Activated CD8-positive, alpha-beta T cell treated with anti-CD3 and anti-CD28 coated beads, Interleukin-2, amount 10 ng/mL, durations not matched to agents 7 days and 5 days (primary cell): ENCODE measurements at regions not wholly inside any gene's neighbourhood (a gene's known extent, or its start where the extent isn't known, plus 50 kb on each side); places are given as distances from the start of the nearest gene placed in this dataset.

Source experiments
- ATAC-seq: fragments of 150-1000 bp; cut with Tn5 transposase; one replicate; pipeline ENCODE4 v1.10.0; 2021; ENCODE audit warnings: moderate library complexity
- CTCF ChIA-PET: fragments of 350-600 bp; sonication (Branson Sonifier 250); formaldehyde crosslinking; loops from one replicate; lab custom pipeline; 2021; ENCODE audit warnings: antibody characterized with exemption; lab: Charles Lee
- POLR2A ChIA-PET: fragments of 350-600 bp; sonication (Branson Sonifier 250); formaldehyde crosslinking; loops from one replicate; lab custom pipeline; 2021; ENCODE audit warnings: antibody characterized with exemption; lab: Charles Lee
- DNase-seq: peaks from one replicate; pipeline ENCODE4 v3.0.0-alpha.2; 2020
- H3K27ac Mint-ChIP-seq: one replicate; pipeline ENCODE4 v1.8.0; 2021; ENCODE audit warnings: mild to moderate bottlenecking, mixed read lengths
- H3K27me3 Mint-ChIP-seq: one replicate; pipeline ENCODE4 v1.8.0; 2021; ENCODE audit warnings: low read depth, mixed read lengths
- H3K36me3 Mint-ChIP-seq: one replicate; pipeline ENCODE4 v1.8.0; 2021; ENCODE audit warnings: low read depth, mixed read lengths
- H3K4me1 Mint-ChIP-seq: one replicate; pipeline ENCODE4 v1.8.0; 2021; ENCODE audit warnings: low read depth, mixed read lengths
- H3K4me3 Mint-ChIP-seq: one replicate; pipeline ENCODE4 v1.8.0; 2021; ENCODE audit warnings: mild to moderate bottlenecking, mixed read lengths
- H3K9me3 Mint-ChIP-seq: one replicate; pipeline ENCODE4 v1.8.0; 2022; ENCODE audit warnings: mixed read lengths; ENCODE audit not compliant: insufficient read depth

GRCh38 chr12:69090722-69091121, 148.6 kb upstream of the CPSF6 start:
- no peaks in the 10 kb centered on the region for H3K36me3 Mint-ChIP-seq
- no peak overlapping the region for H3K4me3 Mint-ChIP-seq
- no peaks in the 10 kb centered on the region for H3K4me1 Mint-ChIP-seq
- CTCF ChIA-PET = no interaction called here
- H3K9me3 Mint-ChIP-seq = no peaks in the 10 kb centered on the region
- no peak overlapping the region for H3K27ac Mint-ChIP-seq
- DNase-seq (no peak), ATAC-seq (no peak)
- peaks cover 25% of the 10 kb centered on the region for H3K27me3 Mint-ChIP-seq
- POLR2A ChIA-PET = no interaction called here

DNA sequence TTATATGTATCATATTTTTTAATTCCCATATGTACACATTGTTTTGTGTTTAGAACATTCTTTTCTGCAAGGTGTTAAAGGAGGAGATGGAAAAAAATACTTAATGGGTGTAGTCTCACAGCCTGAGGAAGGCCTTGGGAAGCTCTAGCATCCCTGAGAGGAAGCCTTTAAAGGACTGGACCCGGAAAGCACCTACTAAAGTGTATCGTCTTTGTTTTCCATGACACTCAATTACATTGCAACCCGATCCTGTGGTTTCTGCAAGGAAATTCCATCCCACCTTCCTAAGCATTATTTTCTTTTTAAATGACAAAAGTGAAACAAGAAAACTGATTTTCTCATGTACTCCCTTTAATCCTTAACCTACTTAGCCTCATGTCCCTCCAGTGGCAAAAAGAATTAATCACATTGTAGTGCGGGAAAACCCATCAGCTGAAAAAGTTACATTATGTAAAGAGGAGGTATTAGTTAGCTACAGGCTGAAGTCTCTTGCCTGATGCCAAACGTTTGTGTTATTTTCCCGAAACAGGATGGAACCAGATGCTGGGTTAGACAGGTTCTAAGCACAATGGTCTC, 147.8 kb upstream of the CPSF6 start:
- no peaks in the 10 kb centered on the region for H3K4me1 Mint-ChIP-seq
- H3K27ac Mint-ChIP-seq = no peak overlapping the region
- no peak overlapping the region for H3K4me3 Mint-ChIP-seq
- H3K9me3 Mint-ChIP-seq = no peaks in the 10 kb centered on the region
- ChIA-PET POLR2A (no interaction called here), CTCF (no interaction called here)
- H3K27me3 Mint-ChIP-seq = peaks cover 22% of the 10 kb centered on the region
- no peak for DNase-seq
- ATAC-seq = no peak
- no peaks in the 10 kb centered on the region for H3K36me3 Mint-ChIP-seq

DNA sequence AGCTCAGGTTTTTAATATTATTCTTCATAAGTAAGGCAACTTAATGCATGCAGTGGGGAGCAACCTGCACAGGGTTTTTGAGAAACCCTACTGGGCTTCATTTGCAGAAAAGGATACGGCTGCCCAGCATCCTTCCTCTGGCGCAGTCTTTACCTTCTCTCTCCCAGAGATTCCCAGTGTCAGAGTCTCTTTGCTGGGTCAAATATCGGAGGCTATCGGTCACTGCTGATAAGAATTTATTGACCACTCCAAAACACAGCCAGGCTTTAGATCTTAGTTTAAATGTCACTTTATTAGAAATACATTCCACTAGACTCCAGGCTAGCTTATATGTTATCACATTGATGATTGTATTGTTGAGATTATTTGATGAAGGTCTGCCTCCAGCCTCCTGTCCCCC, 147.2 kb upstream of the CPSF6 start:
- Mint-ChIP-seq H3K27me3 (peaks cover 18% of the 10 kb centered on the region), H3K36me3 (no peaks in the 10 kb centered on the region), H3K4me1 (no peaks in the 10 kb centered on the region), H3K9me3 (no peaks in the 10 kb centered on the region), H3K27ac (no peak overlapping the region), H3K4me3 (no peak overlapping the region)
- ATAC-seq (no peak), DNase-seq (no peak)
- ChIA-PET POLR2A (no interaction called here), CTCF (no interaction called here)

DNA sequence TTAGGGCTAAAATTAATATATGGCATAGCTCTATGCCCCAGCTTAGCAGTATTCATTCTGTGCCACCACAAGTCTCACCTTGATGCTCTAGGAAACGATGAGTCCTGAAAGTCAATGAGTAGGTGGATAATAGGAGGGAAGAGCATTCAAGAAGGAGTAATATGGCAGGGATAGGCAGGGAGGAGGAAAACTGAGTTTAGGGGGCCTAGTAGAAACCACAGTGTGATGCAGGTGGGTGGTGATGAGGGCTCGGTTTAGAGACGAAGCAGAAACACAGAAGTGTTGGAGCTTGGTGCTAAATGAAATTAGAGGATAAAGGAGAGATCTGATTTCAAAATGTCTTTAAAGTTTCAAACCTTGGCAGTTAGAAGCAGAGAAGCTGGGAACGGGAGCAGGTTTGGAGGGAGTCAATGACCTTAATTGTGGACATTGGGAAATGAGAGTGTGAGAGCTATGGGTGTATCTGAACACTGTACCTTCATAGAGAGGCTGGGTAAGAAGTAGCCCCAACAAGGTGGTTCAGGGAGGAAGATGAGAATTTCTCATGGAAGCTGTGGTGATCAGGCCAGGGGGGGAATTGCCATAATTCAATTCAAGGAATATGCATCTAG, 144.7 kb upstream of the CPSF6 start:
- Mint-ChIP-seq H3K4me3 (no peak overlapping the region), H3K27ac (no peak overlapping the region), H3K36me3 (no peaks in the 10 kb centered on the region), H3K9me3 (no peaks in the 10 kb centered on the region), H3K27me3 (peaks cover 12% of the 10 kb centered on the region), H3K4me1 (no peaks in the 10 kb centered on the region)
- ChIA-PET CTCF (no interaction called here), POLR2A (no interaction called here)
- ATAC-seq = no peak
- no peak for DNase-seq

DNA sequence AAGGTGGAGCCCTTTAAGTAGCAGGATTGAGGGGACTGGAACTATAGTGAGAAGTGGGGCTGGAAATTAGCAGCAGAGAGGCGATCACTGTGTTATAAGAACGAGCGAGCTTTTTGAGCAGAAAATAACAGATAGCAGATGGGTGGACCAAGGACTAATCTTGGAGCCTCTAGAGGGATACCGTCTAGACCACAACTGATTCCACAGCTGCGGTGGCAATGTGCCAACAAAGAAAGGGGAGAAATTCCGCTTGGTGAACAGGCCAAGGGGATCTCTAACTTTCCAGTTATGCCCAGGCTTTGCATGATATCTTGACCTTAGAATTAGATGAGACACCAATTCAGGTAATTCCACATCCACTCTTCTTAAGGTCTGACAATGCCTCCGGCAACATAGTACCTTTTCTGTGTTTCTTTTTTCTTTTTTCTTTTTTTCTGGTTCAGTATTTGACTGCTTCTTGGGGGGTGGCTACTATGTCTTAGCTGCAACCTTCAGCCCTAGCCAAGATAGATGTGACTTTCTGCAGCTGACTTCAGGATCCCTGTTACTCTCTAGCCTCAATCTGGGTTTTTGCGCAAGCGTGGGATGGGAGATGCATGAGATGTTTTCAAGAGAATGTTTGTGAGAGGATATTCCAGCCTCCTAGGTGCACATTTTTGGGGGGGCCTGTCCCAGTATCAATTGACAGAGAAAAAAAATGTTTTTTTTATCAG, 143.4 kb upstream of the CPSF6 start:
- CTCF ChIA-PET = no interaction called here
- POLR2A ChIA-PET = no interaction called here
- no peaks in the 10 kb centered on the region for H3K4me1 Mint-ChIP-seq
- DNase-seq (no peak), ATAC-seq (no peak)
- H3K27ac Mint-ChIP-seq = no peak overlapping the region
- H3K9me3 Mint-ChIP-seq = no peaks in the 10 kb centered on the region
- no peak overlapping the region for H3K4me3 Mint-ChIP-seq
- peaks cover 11% of the 10 kb centered on the region for H3K27me3 Mint-ChIP-seq
- H3K36me3 Mint-ChIP-seq = no peaks in the 10 kb centered on the region

DNA sequence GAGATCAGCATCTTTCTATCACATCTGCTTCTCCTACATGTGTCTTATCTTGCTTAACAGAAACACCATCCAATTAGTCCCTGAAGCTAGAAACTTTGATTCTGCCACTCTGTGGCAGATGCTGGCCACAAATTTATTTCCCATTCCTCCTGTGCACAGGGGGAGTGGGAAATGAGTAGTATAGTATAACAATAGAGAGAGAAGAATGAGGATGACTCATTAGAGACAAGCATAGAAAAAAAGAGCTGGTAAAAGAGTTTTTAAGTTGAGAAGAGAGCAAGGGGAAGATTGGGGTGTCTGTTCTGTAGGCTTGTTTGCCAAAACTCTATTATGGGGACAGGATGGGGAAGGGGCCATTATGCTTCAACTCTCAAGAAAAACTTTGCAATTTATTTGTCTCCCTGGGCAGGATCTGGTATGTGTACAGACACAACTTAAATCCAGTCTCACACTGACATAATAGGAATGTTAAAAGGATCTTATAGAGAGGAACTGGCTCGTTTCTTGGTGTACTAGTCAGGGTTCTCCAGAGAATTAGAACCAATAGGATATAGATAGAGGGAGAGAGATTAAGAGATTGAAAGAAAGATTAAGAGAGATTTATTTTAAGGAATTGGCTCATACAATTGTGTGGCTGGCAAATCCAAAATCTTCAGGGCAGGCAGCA, 142.6 kb upstream of the CPSF6 start:
- Mint-ChIP-seq H3K4me3 (no peak overlapping the region), H3K36me3 (no peaks in the 10 kb centered on the region), H3K9me3 (no peaks in the 10 kb centered on the region), H3K27ac (no peak overlapping the region), H3K4me1 (no peaks in the 10 kb centered on the region), H3K27me3 (peaks cover 9% of the 10 kb centered on the region)
- CTCF ChIA-PET = no interaction called here
- ATAC-seq (no peak), DNase-seq (no peak)
- POLR2A ChIA-PET = no interaction called here

DNA sequence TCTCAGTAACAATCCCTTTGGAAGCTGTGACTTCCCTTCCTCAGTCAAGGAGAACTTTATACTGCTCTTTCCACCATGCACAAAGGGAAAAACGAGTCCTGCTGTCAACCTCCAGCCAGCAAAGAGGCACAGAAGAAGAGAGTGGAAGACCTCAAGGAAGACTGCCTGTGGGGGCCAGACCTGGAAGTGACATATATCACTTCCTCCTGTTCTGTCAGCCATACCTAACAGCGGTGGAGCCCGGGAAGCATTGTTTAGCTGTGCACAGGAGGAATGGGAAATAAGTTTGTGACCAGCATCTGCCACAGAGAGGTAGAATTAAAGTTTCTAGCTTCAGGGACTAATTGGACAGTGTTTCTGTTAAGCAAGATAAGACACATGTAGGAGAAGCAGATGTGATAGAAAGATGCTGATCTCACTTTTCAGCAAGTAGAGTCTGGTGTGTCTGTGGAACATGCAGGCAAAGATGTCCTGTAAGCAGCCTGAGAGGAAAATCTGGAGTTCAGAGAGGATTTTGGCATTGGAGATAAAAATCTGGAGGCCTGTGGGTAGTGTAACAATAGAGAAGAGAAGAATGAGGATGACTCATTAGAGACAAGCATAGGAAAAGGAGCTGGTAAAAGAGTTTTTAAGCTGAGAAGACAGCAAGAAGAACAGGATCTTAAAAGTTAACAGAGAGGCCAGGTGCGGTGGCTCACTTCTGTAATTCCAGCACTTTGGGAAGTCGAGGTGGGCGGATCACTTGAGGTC, 141.6 kb upstream of the CPSF6 start:
- H3K9me3 Mint-ChIP-seq = no peaks in the 10 kb centered on the region
- H3K27me3 Mint-ChIP-seq = peaks cover 8% of the 10 kb centered on the region
- CTCF ChIA-PET = no interaction called here

DNA sequence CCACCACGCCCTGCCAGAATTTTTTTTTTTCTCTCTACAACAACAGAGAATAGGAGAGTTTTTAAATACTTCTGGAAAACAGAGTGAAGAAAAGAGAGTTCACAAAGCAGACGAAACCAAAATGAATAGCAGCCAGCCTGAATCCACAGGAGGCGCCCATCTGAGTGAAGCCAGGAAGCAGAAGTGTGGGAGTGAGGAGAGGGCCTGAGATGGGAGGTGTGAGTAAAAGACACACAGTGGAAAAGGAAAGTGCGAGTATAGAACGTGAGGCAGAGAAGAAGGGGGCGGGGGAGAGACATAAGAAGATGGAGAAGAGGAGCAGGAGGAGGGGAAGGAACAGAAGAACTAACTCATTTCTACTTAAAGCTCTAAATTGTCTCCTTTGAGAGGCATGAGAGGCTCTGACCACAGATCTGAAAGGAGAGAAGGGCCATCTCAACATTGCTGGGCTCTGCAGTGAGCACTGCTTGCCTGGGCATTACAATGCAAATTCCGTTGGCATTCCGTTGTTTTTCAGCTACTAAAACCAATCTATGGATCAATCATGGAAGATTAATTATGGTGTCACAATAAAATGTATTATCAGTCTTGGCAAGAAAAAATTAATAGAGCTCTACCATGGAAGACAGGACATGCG, 140.1 kb upstream of the CPSF6 start:
- no peaks in the 10 kb centered on the region for H3K9me3 Mint-ChIP-seq
- ATAC-seq (no peak), DNase-seq (no peak)
- no peaks in the 10 kb centered on the region for H3K36me3 Mint-ChIP-seq
- ChIA-PET POLR2A (no interaction called here), CTCF (no interaction called here)
- no peak overlapping the region for H3K27ac Mint-ChIP-seq
- peaks cover 3% of the 10 kb centered on the region for H3K4me1 Mint-ChIP-seq
- no peak overlapping the region for H3K4me3 Mint-ChIP-seq
- peaks cover 2% of the 10 kb centered on the region for H3K27me3 Mint-ChIP-seq

More for the DNA sequence above, 141.6 kb upstream of the CPSF6 start:
- no peak overlapping the region for H3K4me3 Mint-ChIP-seq
- peaks cover under 1% of the 10 kb centered on the region for H3K4me1 Mint-ChIP-seq
- H3K27ac Mint-ChIP-seq = no peak overlapping the region
- no peak for ATAC-seq
- H3K36me3 Mint-ChIP-seq = no peaks in the 10 kb centered on the region
- POLR2A ChIA-PET = no interaction called here
- no peak for DNase-seq

DNA sequence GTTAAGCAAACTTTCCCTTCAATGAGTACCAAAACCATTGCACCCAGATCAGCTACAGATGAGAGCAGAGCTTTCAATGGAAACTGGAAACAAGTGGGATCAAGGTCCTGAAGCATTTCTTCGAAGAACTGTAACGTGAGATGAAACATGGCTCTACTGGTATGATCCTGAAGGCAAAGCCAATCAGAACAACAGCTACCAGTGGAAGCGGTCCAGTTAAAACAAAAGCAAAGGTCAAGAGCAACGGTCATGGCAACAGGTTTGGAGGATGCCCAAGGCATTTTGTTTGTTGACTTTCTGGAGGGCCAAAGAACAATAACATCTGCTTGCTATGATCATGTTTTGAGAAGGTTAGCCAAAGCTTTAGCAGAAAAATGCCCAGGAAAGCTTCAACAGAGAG, 137.9 kb upstream of the CPSF6 start:
- no peak for ATAC-seq
- Mint-ChIP-seq H3K4me1 (peaks cover 3% of the 10 kb centered on the region), H3K27me3 (peaks cover 2% of the 10 kb centered on the region), H3K27ac (no peak overlapping the region), H3K4me3 (no peak overlapping the region), H3K9me3 (no peaks in the 10 kb centered on the region), H3K36me3 (no peaks in the 10 kb centered on the region)
- no peak for DNase-seq
- CTCF ChIA-PET = no interaction called here
- POLR2A ChIA-PET = no interaction called here

DNA sequence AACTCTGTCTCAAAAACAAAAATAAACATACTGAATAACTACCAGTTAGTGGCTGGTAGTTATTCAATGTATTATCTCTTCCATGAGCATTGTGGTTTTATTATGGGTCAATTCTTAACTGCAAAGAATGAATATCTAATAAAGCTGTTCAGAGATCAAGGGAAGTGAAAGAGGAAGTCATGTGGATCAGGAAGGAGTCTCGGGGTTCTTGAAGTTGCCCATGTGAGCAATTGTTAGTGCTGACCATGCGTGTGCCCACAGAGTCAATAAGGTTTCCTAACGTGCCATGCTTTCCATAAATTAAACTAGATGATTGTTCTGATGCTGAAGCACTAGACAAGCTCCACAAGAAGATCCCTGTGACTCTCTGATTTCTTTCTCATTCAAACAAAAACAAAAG, 136.5 kb upstream of the CPSF6 start:
- no peaks in the 10 kb centered on the region for H3K36me3 Mint-ChIP-seq
- CTCF ChIA-PET = no interaction called here
- DNase-seq (no peak), ATAC-seq (no peak)
- POLR2A ChIA-PET = no interaction called here
- peaks cover 3% of the 10 kb centered on the region for H3K4me1 Mint-ChIP-seq
- H3K27me3 Mint-ChIP-seq = peaks cover 2% of the 10 kb centered on the region
- H3K9me3 Mint-ChIP-seq = no peaks in the 10 kb centered on the region
- no peak overlapping the region for H3K4me3 Mint-ChIP-seq
- no peak overlapping the region for H3K27ac Mint-ChIP-seq

DNA sequence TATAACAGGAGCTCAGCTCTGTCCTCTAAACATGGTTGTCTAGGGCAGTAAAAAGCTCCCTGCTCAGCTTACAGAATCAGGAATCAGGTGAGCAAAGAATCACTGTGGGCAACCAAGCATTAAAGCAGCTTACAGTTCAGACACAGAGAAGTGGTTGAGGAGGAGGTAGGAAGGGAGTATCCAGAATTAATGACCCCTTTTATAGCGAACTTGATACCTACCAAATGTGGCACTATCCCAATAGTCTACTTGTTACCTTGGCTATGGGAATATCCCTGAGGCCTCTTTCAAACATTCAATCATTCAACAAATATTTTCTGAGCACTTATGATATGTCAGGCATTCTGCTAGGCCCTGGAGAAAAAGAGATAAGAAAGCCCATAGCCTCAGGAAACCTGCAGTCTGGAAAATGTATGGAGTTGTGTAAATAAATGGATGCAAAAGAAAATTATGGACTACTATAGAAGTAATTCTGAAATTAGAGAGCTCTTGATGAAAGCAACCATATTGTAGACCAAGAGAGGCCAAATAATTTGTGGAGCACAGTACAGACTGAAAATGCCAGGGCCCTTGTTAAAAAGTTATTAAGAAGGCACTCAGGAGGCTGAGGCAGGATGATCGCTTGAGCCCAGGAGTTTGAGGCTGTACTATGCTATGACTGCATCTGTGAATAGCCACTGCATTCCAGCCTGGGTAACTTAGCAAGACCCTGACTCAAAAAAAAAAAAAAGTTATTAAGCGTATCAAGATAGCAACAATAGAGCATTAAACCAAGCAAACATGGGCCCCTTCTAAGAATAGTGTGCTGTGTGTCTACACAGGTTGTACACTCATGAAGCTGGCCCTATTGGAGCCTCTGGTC, 134.0 kb upstream of the CPSF6 start:
- no peaks in the 10 kb centered on the region for H3K9me3 Mint-ChIP-seq
- no peak overlapping the region for H3K4me3 Mint-ChIP-seq
- DNase-seq (no peak), ATAC-seq (no peak)
- no peaks in the 10 kb centered on the region for H3K36me3 Mint-ChIP-seq
- H3K4me1 Mint-ChIP-seq = peaks cover 3% of the 10 kb centered on the region
- H3K27me3 Mint-ChIP-seq = peaks cover 5% of the 10 kb centered on the region
- no peak overlapping the region for H3K27ac Mint-ChIP-seq
- POLR2A ChIA-PET = interaction anchor here (0.8 kb wide), 1 partner anchor 134 kb away, joined by 3 read pairs; the partner anchor contains the start of gene CPSF6
- CTCF ChIA-PET = interaction anchor here (0.7 to 1.3 kb wide), 3 partner anchors 8 to 111 kb away, joined by 3 to 5 read pairs (median 4); no protein-coding TSS in a partner anchor
